H9 (cell line): ENCODE measurements at regions not wholly inside any gene's neighbourhood (a gene's known extent, or its start where the extent isn't known, plus 50 kb on each side); places are given as distances from the start of the nearest gene placed in this dataset.
"Not testable (repeated sequence)": the region's sequence is repeated elsewhere in the genome, so short reads cannot be mapped to it uniquely, and the experiment has no call there.

Experiments
- DNase-seq: peaks from one replicate; pipeline ENCODE4 v3.0.0-alpha.2; 2017
- H2AFZ ChIP-seq: one replicate; pipeline ENCODE4 v1.6.1; 2013; ENCODE audit warnings: mild to moderate bottlenecking, low read length, control low read depth, moderate library complexity
- H2AK5ac ChIP-seq: 2 replicates; pipeline ENCODE4 v1.6.1; 2013; ENCODE audit warnings: low read length, control low read depth, mixed read lengths; ENCODE audit not compliant: insufficient read length
- H2BK120ac ChIP-seq: one replicate; pipeline ENCODE4 v1.6.1; 2013; ENCODE audit warnings: low read depth, mild to moderate bottlenecking, low read length, control low read depth, inconsistent platforms; ENCODE audit not compliant: poor library complexity, severe bottlenecking
- H2BK12ac ChIP-seq: 2 replicates; pipeline ENCODE4 v1.6.1; 2013; ENCODE audit warnings: low read length, control low read depth, mixed read lengths, low read depth; ENCODE audit not compliant: insufficient read length
- H2BK15ac ChIP-seq: 2 replicates; pipeline ENCODE4 v1.6.1; 2013; ENCODE audit warnings: low read depth, low read length, control low read depth
- H2BK20ac ChIP-seq: one replicate; pipeline ENCODE4 v1.6.1; 2013; ENCODE audit warnings: low read depth, mild to moderate bottlenecking, low read length, control low read depth, inconsistent platforms; ENCODE audit not compliant: poor library complexity, severe bottlenecking
- H2BK5ac ChIP-seq: 2 replicates; pipeline ENCODE4 v1.6.1; 2013; ENCODE audit warnings: low read length, control low read depth, mixed read lengths; ENCODE audit not compliant: insufficient read length
- H3K14ac ChIP-seq: 2 replicates; pipeline ENCODE4 v1.6.1; 2013; ENCODE audit warnings: low read length, control low read depth; ENCODE audit not compliant: insufficient read depth
- H3K18ac ChIP-seq: 2 replicates; pipeline ENCODE4 v1.6.1; 2013; ENCODE audit warnings: low read depth, mild to moderate bottlenecking, mixed read lengths, low read length, control low read depth; ENCODE audit not compliant: insufficient read length
- H3K23ac ChIP-seq: 2 replicates; pipeline ENCODE4 v1.6.1; 2013; ENCODE audit warnings: low read length, control low read depth, mixed read lengths, low read depth; ENCODE audit not compliant: insufficient read length
- H3K23me2 ChIP-seq: 2 replicates; pipeline ENCODE4 v1.6.1; 2013; ENCODE audit warnings: low read depth, mild to moderate bottlenecking, mixed read lengths, low read length, control low read depth; ENCODE audit not compliant: insufficient read length, poor library complexity, severe bottlenecking
- H3K27ac ChIP-seq: 2 replicates; pipeline ENCODE4 v1.5.1; 2013; ENCODE audit warnings: low read length, control low read depth, mixed read lengths, low read depth; ENCODE audit not compliant: insufficient read length
- H3K27me3 ChIP-seq: 2 replicates; pipeline ENCODE4 v1.6.1; 2013; ENCODE audit warnings: low read length, control low read depth, inconsistent platforms; ENCODE audit not compliant: insufficient read depth
- H3K4ac ChIP-seq: 2 replicates; pipeline ENCODE4 v1.6.1; 2013; ENCODE audit warnings: low read depth, mild to moderate bottlenecking, control low read depth, inconsistent platforms, low read length, moderate library complexity
- H3K4me1 ChIP-seq: 2 replicates; pipeline ENCODE4 v1.6.1; 2013; ENCODE audit warnings: low read length, control low read depth, inconsistent platforms; ENCODE audit not compliant: insufficient read depth
- H3K4me2 ChIP-seq: 2 replicates; pipeline ENCODE4 v1.6.1; 2013; ENCODE audit warnings: low read length, control low read depth, mixed read lengths; ENCODE audit not compliant: insufficient read length, insufficient read depth
- H3K56ac ChIP-seq: 2 replicates; pipeline ENCODE4 v1.6.1; 2013; ENCODE audit warnings: low read depth, mild to moderate bottlenecking, mixed read lengths, low read length, control low read depth; ENCODE audit not compliant: insufficient read length
- H3K79me1 ChIP-seq: 2 replicates; pipeline ENCODE4 v1.6.1; 2013; ENCODE audit warnings: low read depth, mild to moderate bottlenecking, moderate library complexity, low read length, control low read depth, inconsistent platforms; ENCODE audit not compliant: insufficient read depth, poor library complexity, severe bottlenecking
- H3K79me2 ChIP-seq: 2 replicates; pipeline ENCODE4 v1.6.1; 2013; ENCODE audit warnings: low read length, control low read depth, inconsistent platforms; ENCODE audit not compliant: insufficient read depth
- H3K9ac ChIP-seq: 2 replicates; pipeline ENCODE4 v1.6.1; 2013; ENCODE audit warnings: low read length, control low read depth, mixed read lengths; ENCODE audit not compliant: insufficient read length; ENCODE audit errors: extremely low read depth
- H3K9me3 ChIP-seq: one replicate; pipeline ENCODE4 v1.6.1; 2013; ENCODE audit warnings: low read depth, low read length, inconsistent platforms; ENCODE audit not compliant: control insufficient read depth
- H3T11ph ChIP-seq: one replicate; pipeline ENCODE4 v1.6.1; 2013; ENCODE audit warnings: mild to moderate bottlenecking, low read length, control low read depth, inconsistent platforms
- H4K20me1 ChIP-seq: one replicate; pipeline ENCODE4 v1.6.1; 2013; ENCODE audit not compliant: control insufficient read depth, insufficient read length, insufficient read depth
- H4K5ac ChIP-seq: 2 replicates; pipeline ENCODE4 v1.6.1; 2013; ENCODE audit warnings: low read depth, mild to moderate bottlenecking, mixed read lengths, low read length, control low read depth; ENCODE audit not compliant: insufficient read length
- H4K8ac ChIP-seq: replicated peaks from 2 replicates; pipeline ENCODE4 v1.6.1; 2013; ENCODE audit warnings: low read length, control low read depth, mixed read lengths, low read depth; ENCODE audit not compliant: insufficient read length
- H4K91ac ChIP-seq: 2 replicates; pipeline ENCODE4 v1.6.1; 2013; ENCODE audit warnings: low read depth, mild to moderate bottlenecking, moderate library complexity, mixed read lengths, low read length, control low read depth; ENCODE audit not compliant: insufficient read length
- H3K27ac Mint-ChIP-seq, 3 experiments: 2 replicates in 2 of 3; 3 replicates in 1 of 3; pipeline ENCODE4 v1.8.0; 2020 to 2021; ENCODE audit warnings: mixed read lengths in 3 of 3, mild to moderate bottlenecking in 1 of 3, moderate library complexity in 1 of 3
- H3K27me3 Mint-ChIP-seq: 2 replicates; pipeline ENCODE4 v1.8.0; 2021; ENCODE audit warnings: low read depth, mild to moderate bottlenecking, moderate library complexity, mixed read lengths
- H3K36me3 Mint-ChIP-seq, 3 experiments: 2 replicates in 2 of 3; 3 replicates in 1 of 3; pipeline ENCODE4 v1.8.0; 2020 to 2021; ENCODE audit warnings: low read depth in 3 of 3, mixed read lengths in 3 of 3; ENCODE audit not compliant: insufficient read depth in 1 of 3
- H3K4me1 Mint-ChIP-seq, 2 experiments: 2 replicates each; pipeline ENCODE4 v1.8.0; 2020; ENCODE audit warnings: mixed read lengths in 2 of 2
- H3K4me3 Mint-ChIP-seq, 2 experiments: 2 replicates in 1 of 2; 3 replicates in 1 of 2; pipeline ENCODE4 v1.8.0; 2020 to 2021; ENCODE audit warnings: mild to moderate bottlenecking in 2 of 2, mixed read lengths in 2 of 2, moderate library complexity in 1 of 2
- H3K9me3 Mint-ChIP-seq, 2 experiments: 2 replicates in 1 of 2; 3 replicates in 1 of 2; pipeline ENCODE4 v1.8.0; 2020; ENCODE audit warnings: mild to moderate bottlenecking in 2 of 2, mixed read lengths in 2 of 2, moderate library complexity in 1 of 2
- WGBS: extraction: QIAGEN DNeasy Blood & Tissue Kit; methylation state at CpG from one replicate; pipeline ENCODE4 v1.1.7; 2013; ENCODE audit warnings: missing lambda C conversion rate, low lambda C conversion rate, mixed read lengths; ENCODE audit not compliant: insufficient read length; ENCODE audit errors: extremely low coverage; 5-methylcytosine and 5-hydroxymethylcytosine counted together
- TF ChIP-seq, protein P1 (sequence below): fragments of 200-600 bp; sonication (generic); conservative IDR thresholded peaks from 3 replicates; pipeline ENCODE4 v1.8.0; 2021; ENCODE audit warnings: antibody characterized with exemption, mild to moderate bottlenecking

DNA sequence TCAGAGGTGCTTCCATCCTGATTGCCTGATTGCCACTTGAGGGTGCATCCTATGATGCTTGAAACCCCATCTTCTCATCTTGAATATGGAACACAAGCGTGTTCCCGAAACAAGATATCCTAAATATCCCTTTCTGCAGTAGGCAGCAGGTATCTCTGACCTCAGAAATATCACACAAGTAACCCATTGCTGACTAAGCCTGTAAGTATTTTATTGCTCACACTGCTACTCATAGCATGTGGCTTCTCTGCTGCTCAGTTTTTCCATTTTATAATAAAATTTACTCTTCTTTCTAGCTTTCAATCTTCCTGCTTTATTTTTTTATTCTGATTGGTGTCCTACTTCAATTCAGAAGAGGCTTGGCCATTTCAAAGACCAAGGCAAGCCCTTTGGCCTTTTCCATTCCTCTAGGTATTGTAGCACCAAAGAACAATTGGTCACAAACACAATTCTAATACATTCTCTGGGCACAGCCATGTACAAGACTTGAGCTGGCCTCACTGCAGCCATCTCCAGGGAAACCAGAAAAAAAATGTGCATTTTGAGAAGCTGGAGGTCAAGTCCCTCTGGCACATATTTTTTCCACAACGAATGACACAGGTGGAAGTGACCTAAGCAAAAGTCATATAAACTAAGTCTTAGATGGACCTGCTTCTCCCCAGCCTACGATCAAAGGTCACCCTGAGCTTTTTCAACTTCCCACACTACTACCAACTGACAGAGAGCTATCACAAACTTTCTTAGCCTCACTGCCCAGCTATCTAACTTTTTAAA is 107.0 kb downstream of the OR13H1 start:
- Histone ChIP-seq H3K14ac (no peak overlapping the region), H3K27ac (no peak overlapping the region), H2BK20ac (no peak overlapping the region), H2BK5ac (no peak overlapping the region), H2AFZ (no peak overlapping the region), H3K4ac (no peak overlapping the region), H3K56ac (no peak overlapping the region), H3K23ac (no peak overlapping the region), H3K9ac (no peak overlapping the region), H3K79me2 (no peaks in the 10 kb centered on the region), H3T11ph (no peak overlapping the region), H3K79me1 (no peaks in the 10 kb centered on the region), H3K18ac (no peak overlapping the region), H3K23me2 (no peaks in the 10 kb centered on the region), H3K4me1 (no peaks in the 10 kb centered on the region), H2BK15ac (no peak overlapping the region), H4K5ac (no peak overlapping the region), H3K4me2 (no peak overlapping the region), H3K27me3 (no peaks in the 10 kb centered on the region), H4K8ac (no peak overlapping the region), H2BK120ac (no peak overlapping the region), H2AK5ac (no peak overlapping the region), H3K9me3 (no peaks in the 10 kb centered on the region), H2BK12ac (no peak overlapping the region), H4K91ac (no peak overlapping the region), H4K20me1 (no peaks in the 10 kb centered on the region)
- no peaks in the 10 kb centered on the region for H3K4me1 Mint-ChIP-seq
- peaks cover 16% of the 10 kb centered on the region for H3K27me3 Mint-ChIP-seq
- peaks cover 0 to 3% (median 0%) of the 10 kb centered on the region in 3 experiments; a peak in 1 of 7 replicates for H3K36me3 Mint-ChIP-seq
- WGBS, result no CpG with 5 or more reads among the region's 4 CpGs
- H3K4me3 Mint-ChIP-seq, result no peak overlapping the region
- no peak for DNase-seq
- H3K27ac Mint-ChIP-seq, result no peak overlapping the region
- H3K9me3 Mint-ChIP-seq, result peaks cover 7 to 8% of the 10 kb centered on the region in 2 experiments; a peak in 3 of 5 replicates
- TF ChIP-seq, protein P1, sequence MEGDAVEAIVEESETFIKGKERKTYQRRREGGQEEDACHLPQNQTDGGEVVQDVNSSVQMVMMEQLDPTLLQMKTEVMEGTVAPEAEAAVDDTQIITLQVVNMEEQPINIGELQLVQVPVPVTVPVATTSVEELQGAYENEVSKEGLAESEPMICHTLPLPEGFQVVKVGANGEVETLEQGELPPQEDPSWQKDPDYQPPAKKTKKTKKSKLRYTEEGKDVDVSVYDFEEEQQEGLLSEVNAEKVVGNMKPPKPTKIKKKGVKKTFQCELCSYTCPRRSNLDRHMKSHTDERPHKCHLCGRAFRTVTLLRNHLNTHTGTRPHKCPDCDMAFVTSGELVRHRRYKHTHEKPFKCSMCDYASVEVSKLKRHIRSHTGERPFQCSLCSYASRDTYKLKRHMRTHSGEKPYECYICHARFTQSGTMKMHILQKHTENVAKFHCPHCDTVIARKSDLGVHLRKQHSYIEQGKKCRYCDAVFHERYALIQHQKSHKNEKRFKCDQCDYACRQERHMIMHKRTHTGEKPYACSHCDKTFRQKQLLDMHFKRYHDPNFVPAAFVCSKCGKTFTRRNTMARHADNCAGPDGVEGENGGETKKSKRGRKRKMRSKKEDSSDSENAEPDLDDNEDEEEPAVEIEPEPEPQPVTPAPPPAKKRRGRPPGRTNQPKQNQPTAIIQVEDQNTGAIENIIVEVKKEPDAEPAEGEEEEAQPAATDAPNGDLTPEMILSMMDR, result no peak

DNA sequence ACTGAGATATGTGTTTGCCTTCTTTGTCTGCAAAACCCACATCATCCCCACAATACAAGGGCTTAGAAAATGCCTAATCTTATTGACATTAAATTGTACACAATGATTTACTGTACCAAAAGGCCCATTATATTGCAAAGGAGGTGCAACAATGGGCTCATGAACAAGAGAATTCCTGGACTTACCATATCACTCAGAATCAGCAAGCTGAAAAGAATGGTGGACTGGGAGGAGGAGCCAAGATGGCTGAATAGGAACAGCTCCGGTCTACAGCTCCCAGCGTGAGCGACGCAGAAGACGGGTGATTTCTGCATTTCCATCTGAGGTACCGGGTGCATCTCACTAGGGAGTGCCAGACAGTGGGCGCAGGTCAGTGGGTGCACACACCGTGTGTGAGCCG is 119.9 kb downstream of the OR13H1 start:
- H3K14ac ChIP-seq, H4K91ac ChIP-seq, H2BK120ac ChIP-seq, H2BK5ac ChIP-seq, H4K5ac ChIP-seq, H2BK20ac ChIP-seq, H3K27ac ChIP-seq, H2BK15ac ChIP-seq, H3T11ph ChIP-seq, H4K20me1 ChIP-seq, H3K23ac ChIP-seq, DNase-seq, H4K8ac ChIP-seq, H3K9me3 ChIP-seq, H3K27me3 Mint-ChIP-seq, H3K79me1 ChIP-seq, H3K4me1 Mint-ChIP-seq, H3K9ac ChIP-seq, H3K23me2 ChIP-seq, H3K18ac ChIP-seq, H3K56ac ChIP-seq, H3K79me2 ChIP-seq, H3K4me2 ChIP-seq, H2AK5ac ChIP-seq, H3K4ac ChIP-seq, H3K27me3 ChIP-seq, H2BK12ac ChIP-seq, H2AFZ ChIP-seq, H3K4me1 ChIP-seq: not testable (repeated sequence)
- Mint-ChIP-seq H3K36me3 (peaks cover 0 to 14% (median 4%) of the 10 kb centered on the region in 3 experiments; a peak in 2 of 7 replicates), H3K4me3 (peak overlapping the region in 1 of 2 experiments; percentile 50; a peak in 3 of 5 replicates), H3K27ac (peak overlapping the region in 2 of 3 experiments; percentile 24 to 85; a peak in 1 of 7 replicates), H3K9me3 (peaks cover 0 to 13% of the 10 kb centered on the region in 2 experiments; a peak in 2 of 5 replicates)
- WGBS, result no CpG with 5 or more reads among the region's 9 CpGs
